Caco-2 (cell line): ENCODE measurements at regions not wholly inside any gene's neighbourhood (a gene's known extent, or its start where the extent isn't known, plus 50 kb on each side); places are given as distances from the start of the nearest gene placed in this dataset.

Experiments used
- BruUV-seq: library from RNA; stranded (reverse); fragments of 400-500 nt; replicated peaks from 2 replicates; lab custom pipeline; 2021; lab: Mats Ljungman, UMichigan
- CTCF ChIA-PET: fragments of 300-600 bp; sonication (Branson Sonifier 250); formaldehyde crosslinking; loops from one replicate; lab custom pipeline; 2022; ENCODE audit warnings: antibody characterized with exemption; lab: Charles Lee
- POLR2A ChIA-PET: fragments of 300-600 bp; sonication (Branson Sonifier 250); formaldehyde crosslinking; loops from one replicate; lab custom pipeline; 2022; ENCODE audit warnings: antibody characterized with exemption; lab: Charles Lee
- DNase-seq, 2 experiments: peaks; one replicate each; pipeline versions ENCODE4 v3.0.0 to v3.0.0-alpha.2; 2020 to 2022
- H3K27me3 ChIP-seq: replicated peaks from 2 replicates; pipeline ENCODE4 v1.6.0; 2011; ENCODE audit warnings: low read length; ENCODE audit not compliant: control insufficient read depth, insufficient read depth
- H3K36me3 ChIP-seq: 2 replicates; pipeline ENCODE4 v1.5.1; 2011; ENCODE audit warnings: low read length; ENCODE audit not compliant: control insufficient read depth, insufficient read depth
- H3K4me1 ChIP-seq: fragments of 250-450 bp; sonication (Bioruptor Pico); 2 replicates; pipeline ENCODE4 v1.5.1; 2020; ENCODE audit warnings: mild to moderate bottlenecking
- H3K4me3 ChIP-seq: 2 replicates; pipeline ENCODE4 v1.5.1; 2011; ENCODE audit warnings: low read depth, mild to moderate bottlenecking, control low read depth, low read length
- H3K9me3 ChIP-seq: fragments of 250-450 bp; sonication (Bioruptor Pico); 2 replicates; pipeline ENCODE4 v1.5.1; 2020; ENCODE audit warnings: mild to moderate bottlenecking, moderate library complexity
- H3K27ac Mint-ChIP-seq: one replicate; pipeline ENCODE4 v1.8.0; 2022; ENCODE audit warnings: mixed read lengths; ENCODE audit not compliant: unreplicated experiment
- H3K27me3 Mint-ChIP-seq: one replicate; pipeline ENCODE4 v1.8.0; 2022; ENCODE audit warnings: mixed read lengths; ENCODE audit not compliant: insufficient read depth, unreplicated experiment
- H3K36me3 Mint-ChIP-seq: one replicate; pipeline ENCODE4 v1.8.0; 2022; ENCODE audit warnings: mild to moderate bottlenecking, mixed read lengths; ENCODE audit not compliant: insufficient read depth, unreplicated experiment
- H3K4me1 Mint-ChIP-seq: one replicate; pipeline ENCODE4 v1.8.0; 2022; ENCODE audit warnings: low read depth, mixed read lengths; ENCODE audit not compliant: unreplicated experiment
- H3K4me3 Mint-ChIP-seq: one replicate; pipeline ENCODE4 v1.8.0; 2022; ENCODE audit warnings: mild to moderate bottlenecking, moderate library complexity, mixed read lengths; ENCODE audit not compliant: unreplicated experiment
- H3K9me3 Mint-ChIP-seq: one replicate; pipeline ENCODE4 v1.8.0; 2022; ENCODE audit warnings: mixed read lengths; ENCODE audit not compliant: unreplicated experiment
- CTCF ChIP-seq, 2 experiments: fragments of 200-600 bp in 1 of 2; IDR thresholded peaks; 1 replicate in 1 of 2; 2 replicates in 1 of 2; pipeline versions ENCODE4 v1.5.1 to v1.8.0; 2011 to 2022; ENCODE audit warnings: antibody characterized with exemption in 1 of 2, control low read depth in 1 of 2, inconsistent platforms in 1 of 2, low read depth in 1 of 2, low read length in 1 of 2, mild to moderate bottlenecking in 1 of 2, moderate library complexity in 1 of 2; ENCODE audit not compliant: insufficient read depth in 1 of 2, severe bottlenecking in 1 of 2, unreplicated experiment in 1 of 2
- intact Hi-C: fragments of 100-400 bp; cut with micrococcal nuclease; formaldehyde crosslinking; loops from one replicate; pipeline ENCODE4 v1.10.0; 2022; ENCODE audit not compliant: unreplicated experiment

GRCh38 chr16:86714166-86714565 lies 135.8 kb downstream of the FOXL1 start:
- Histone ChIP-seq H3K4me3 (no peak overlapping the region), H3K4me1 (no peaks in the 10 kb centered on the region), H3K9me3 (no peaks in the 10 kb centered on the region), H3K27me3 (no peaks in the 10 kb centered on the region), H3K36me3 (no peaks in the 10 kb centered on the region)
- CTCF ChIA-PET: no interaction called here
- Mint-ChIP-seq H3K27me3 (peaks cover 11% of the 10 kb centered on the region), H3K4me1 (no peaks in the 10 kb centered on the region), H3K9me3 (no peaks in the 10 kb centered on the region), H3K36me3 (no peaks in the 10 kb centered on the region), H3K27ac (no peak overlapping the region), H3K4me3 (no peak overlapping the region)
- intact Hi-C loops: no loop called here
- POLR2A ChIA-PET: no interaction called here
- DNase-seq: no peak
- no TSS peak for BruUV-seq
- TF ChIP-seq CTCF (IDR thresholded peaks at IDR 0.05; ENCODE audit: insufficient read depth in 1 of 2, low read depth in 1 of 2, low read length in 1 of 2, severe bottlenecking in 1 of 2, unreplicated experiment in 1 of 2): no peak

- no TSS peak for BruUV-seq
- no peaks in the 10 kb centered on the region for H3K4me1 Mint-ChIP-seq
Observed at GRCh38 chr16:86716649-86717048, 138.3 kb downstream of the FOXL1 start.

GRCh38 chr16:86718118-86718517 lies 139.8 kb downstream of the FOXL1 start:
- BruUV-seq: no TSS peak
- intact Hi-C loops: no loop called here
- Histone ChIP-seq H3K36me3 (no peaks in the 10 kb centered on the region), H3K4me1 (no peaks in the 10 kb centered on the region), H3K9me3 (no peaks in the 10 kb centered on the region), H3K4me3 (no peak overlapping the region), H3K27me3 (no peaks in the 10 kb centered on the region)
- H3K27ac Mint-ChIP-seq: no peak overlapping the region
- TF ChIP-seq CTCF (IDR thresholded peaks at IDR 0.05; ENCODE audit: insufficient read depth in 1 of 2, low read depth in 1 of 2, low read length in 1 of 2, severe bottlenecking in 1 of 2, unreplicated experiment in 1 of 2): no peak
- no peaks in the 10 kb centered on the region for H3K4me1 Mint-ChIP-seq
- no peaks in the 10 kb centered on the region for H3K9me3 Mint-ChIP-seq
- no peak for DNase-seq
- no peak overlapping the region for H3K4me3 Mint-ChIP-seq
- ChIA-PET POLR2A (no interaction called here), CTCF (no interaction called here)
- no peaks in the 10 kb centered on the region for H3K36me3 Mint-ChIP-seq
- H3K27me3 Mint-ChIP-seq: peaks cover 8% of the 10 kb centered on the region

More at GRCh38 chr16:86716649-86717048, 138.3 kb downstream of the FOXL1 start:
- Mint-ChIP-seq H3K27me3 (peaks cover 10% of the 10 kb centered on the region), H3K27ac (no peak overlapping the region), H3K36me3 (no peaks in the 10 kb centered on the region), H3K9me3 (no peaks in the 10 kb centered on the region), H3K4me3 (no peak overlapping the region)
- Histone ChIP-seq H3K4me3 (no peak overlapping the region), H3K4me1 (no peaks in the 10 kb centered on the region), H3K9me3 (no peaks in the 10 kb centered on the region), H3K27me3 (no peaks in the 10 kb centered on the region), H3K36me3 (no peaks in the 10 kb centered on the region)
- intact Hi-C loops: no loop called here
- TF ChIP-seq CTCF (IDR thresholded peaks at IDR 0.05; ENCODE audit: insufficient read depth in 1 of 2, low read depth in 1 of 2, low read length in 1 of 2, severe bottlenecking in 1 of 2, unreplicated experiment in 1 of 2): no peak
- POLR2A ChIA-PET: no interaction called here
- CTCF ChIA-PET: no interaction called here
- no peak for DNase-seq
